GM20431 (cell line): ENCODE measurements at regions not wholly inside any gene's neighbourhood (a gene's known extent, or its start where the extent isn't known, plus 50 kb on each side); places are given as distances from the start of the nearest gene placed in this dataset.
"Not testable (repeated sequence)": the region's sequence is repeated elsewhere in the genome, so short reads cannot be mapped to it uniquely, and the experiment has no call there.

ENCODE experiments used
- in situ Hi-C: fragments of 300-500 bp; cut with MseI, MboI; formaldehyde crosslinking; loops from one replicate; pipeline ENCODE4 v1.15.0; 2020; ENCODE audit warnings: low sequenced_read_pairs; ENCODE audit not compliant: unreplicated experiment

- in situ Hi-C loops, result loop anchor here (25.0 kb wide), 1 partner anchor 376 kb away; no protein-coding TSS in a partner anchor
These were observed 241.6 kb downstream of the CDK5RAP2 start for GRCh38 chr9:120338340-120338739.

DNA sequence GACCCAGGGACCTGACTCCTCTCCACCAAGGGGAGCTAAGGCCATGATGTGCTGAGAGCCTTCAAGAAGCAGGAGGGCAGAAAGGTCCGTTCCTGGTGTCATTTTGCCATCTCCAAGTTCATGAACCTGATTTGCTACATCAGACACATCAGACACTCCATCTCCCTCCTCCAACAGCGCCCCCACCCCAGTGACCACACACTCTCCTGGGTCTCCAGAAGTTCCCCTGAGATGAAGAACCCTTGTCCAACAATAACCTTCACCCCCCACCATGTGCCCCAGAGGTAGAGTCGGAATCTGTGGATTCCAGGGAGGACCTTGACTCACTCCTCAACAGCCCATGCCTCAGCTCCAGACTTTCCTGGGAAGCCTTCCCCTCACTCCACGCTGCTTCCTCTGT is 242.8 kb downstream of the CDK5RAP2 start:
- in situ Hi-C loops, result loop anchor here (25.0 kb wide), 1 partner anchor 375 kb away; no protein-coding TSS in a partner anchor

DNA sequence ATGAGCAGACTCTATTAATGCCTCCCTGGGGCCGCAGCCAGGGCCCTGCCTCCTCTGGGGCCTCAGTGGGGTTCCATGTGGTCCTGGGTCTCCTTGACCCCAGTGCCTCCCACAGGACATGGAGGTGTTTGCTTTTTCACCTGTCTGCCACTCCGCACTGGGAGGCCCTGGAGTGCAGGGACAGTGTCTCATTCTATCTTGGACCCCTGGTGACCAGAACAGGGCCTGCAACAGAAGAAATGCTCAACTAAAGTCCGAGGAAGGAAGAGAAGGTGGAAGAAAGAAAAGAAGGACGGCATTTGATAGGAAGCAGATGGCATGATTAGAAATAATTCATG is 243.2 kb downstream of the CDK5RAP2 start:
- in situ Hi-C loops, result loop anchor here (25.0 kb wide), 1 partner anchor 374 kb away; no protein-coding TSS in a partner anchor

DNA sequence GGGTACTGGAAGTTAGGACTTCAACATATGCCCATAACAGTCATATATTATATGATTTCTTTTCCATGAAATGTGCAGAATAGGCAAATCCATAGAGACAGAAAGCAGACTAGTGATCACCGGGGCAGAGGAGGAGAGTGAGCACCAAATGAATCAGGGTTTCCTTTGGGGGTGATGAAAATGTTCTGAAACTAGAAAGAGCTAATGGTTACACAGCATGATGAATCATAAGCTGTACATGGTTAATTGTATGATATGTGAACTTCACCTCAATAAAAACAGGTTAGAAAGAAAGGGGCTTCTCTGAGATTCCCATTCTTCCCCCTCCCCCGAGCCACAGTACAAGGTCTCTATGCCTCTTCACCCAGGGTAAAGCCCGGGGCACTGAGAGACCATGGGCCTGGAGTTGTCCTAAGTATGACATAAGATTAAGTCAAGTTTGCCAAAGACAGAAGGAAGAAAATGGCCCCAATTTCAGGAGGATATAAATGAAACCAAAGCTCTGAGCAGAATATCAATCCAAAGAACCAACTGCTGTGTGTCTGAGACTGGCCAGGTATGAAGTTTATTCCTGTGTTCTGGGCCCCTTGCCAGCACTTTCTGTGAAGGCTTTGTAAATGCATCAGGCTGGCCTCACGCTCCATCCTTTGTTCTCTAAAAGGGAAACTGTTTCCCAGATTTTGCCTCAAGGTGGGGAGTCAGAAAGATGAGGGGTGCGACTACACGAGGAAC is 243.8 kb downstream of the CDK5RAP2 start:
- in situ Hi-C loops, result loop anchor here (25.0 kb wide), 1 partner anchor 374 kb away; no protein-coding TSS in a partner anchor

DNA sequence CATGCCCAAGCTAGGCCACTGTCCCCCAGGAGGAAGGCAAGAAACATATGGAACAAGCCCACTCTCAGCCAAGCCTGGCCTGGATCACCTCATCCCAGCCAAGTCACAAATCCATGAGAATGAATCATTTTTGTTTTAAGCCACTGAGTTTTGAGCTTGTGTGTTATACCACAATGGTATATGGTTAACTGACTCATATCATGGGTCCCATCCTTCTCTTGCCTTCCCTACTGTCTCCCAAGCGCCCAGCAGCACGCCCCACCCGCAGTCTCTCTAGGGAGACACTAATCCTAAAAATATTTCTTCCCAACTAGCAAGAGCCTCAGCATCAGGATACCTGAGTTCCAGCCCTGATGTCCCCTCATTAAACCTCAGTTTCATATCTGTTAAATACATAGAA is 248.1 kb downstream of the CDK5RAP2 start:
- in situ Hi-C loops, result loop anchor here (25.0 kb wide), 1 partner anchor 370 kb away; no protein-coding TSS in a partner anchor

GRCh38 chr9:120330031-120330430 is 249.9 kb downstream of the CDK5RAP2 start:
- in situ Hi-C loops, result loop anchor here (25.0 kb wide), 1 partner anchor 368 kb away; no protein-coding TSS in a partner anchor

DNA sequence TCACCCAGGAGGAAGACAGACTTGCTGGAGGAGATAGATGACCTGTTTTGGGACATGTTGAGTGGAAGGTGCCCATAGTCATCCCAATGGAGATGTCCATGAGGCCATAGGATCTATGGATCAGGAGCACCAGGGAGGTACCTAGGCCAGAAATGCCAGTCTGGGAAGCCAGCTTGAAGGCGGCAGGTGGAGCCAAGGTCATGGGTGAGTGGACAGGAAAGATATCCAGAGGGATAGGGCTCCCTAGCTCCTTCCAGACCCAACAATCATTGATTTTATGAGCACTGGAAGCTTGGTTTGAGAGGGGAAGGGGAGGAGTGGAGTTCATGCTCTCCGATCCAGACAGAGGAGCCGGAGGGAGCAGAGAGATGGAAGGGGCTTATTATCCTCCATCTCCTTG is 252.6 kb downstream of the CDK5RAP2 start:
- in situ Hi-C loops, result loop anchor here (25.0 kb wide), 1 partner anchor 365 kb away; no protein-coding TSS in a partner anchor

- in situ Hi-C loops, result loop anchor here (25.0 kb wide), 1 partner anchor 364 kb away; no protein-coding TSS in a partner anchor
These were observed 253.8 kb downstream of the CDK5RAP2 start for GRCh38 chr9:120326049-120326693.

GRCh38 chr9:120324996-120325642 is 254.8 kb downstream of the CDK5RAP2 start:
- in situ Hi-C loops, result loop anchor here (25.0 kb wide), 1 partner anchor 363 kb away; no protein-coding TSS in a partner anchor

DNA sequence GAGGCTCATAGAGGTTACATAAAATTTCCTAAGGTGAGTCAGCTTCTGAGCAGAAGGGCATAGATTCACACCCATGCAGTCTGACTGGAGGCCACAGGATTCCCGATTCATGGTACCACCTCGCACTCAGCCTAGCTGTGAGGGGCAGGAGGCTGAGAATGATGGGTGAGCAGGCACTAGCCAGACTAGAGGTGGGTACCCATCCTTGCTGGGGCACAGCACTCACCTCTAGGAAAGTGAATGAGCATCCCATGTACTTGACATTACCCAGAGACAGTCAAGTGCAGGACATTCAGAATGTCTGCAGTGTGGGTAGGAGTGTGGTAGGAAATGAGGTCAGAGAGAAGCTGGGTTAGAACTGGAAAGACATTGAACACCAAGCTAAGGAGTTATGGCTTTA is 255.5 kb downstream of the CDK5RAP2 start:
- in situ Hi-C loops, result no loop called here

GRCh38 chr9:120323125-120323524 is 256.8 kb downstream of the CDK5RAP2 start:
- in situ Hi-C loops, result no loop called here

- in situ Hi-C loops, result no loop called here
These were observed 260.5 kb downstream of the CDK5RAP2 start for GRCh38 chr9:120319452-120319851.

DNA sequence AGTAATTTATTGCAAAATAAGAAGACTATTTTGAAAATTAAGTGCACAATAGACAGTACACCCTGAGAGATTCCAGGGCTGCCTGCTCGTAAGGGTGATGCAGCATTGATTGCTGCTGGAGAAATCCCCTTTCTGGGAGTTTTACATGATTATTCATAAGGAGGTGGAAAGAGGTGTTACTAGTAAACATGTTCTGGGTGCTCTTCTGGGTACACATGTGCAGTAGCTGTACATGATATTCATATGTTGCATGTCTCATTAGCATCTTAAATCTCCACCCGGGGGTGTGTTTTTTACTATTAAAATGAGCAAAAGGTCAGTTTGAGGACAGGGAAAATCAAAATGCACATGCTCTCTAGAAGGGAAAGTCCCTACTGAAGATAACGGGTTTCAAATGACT is 264.8 kb downstream of the CDK5RAP2 start:
- in situ Hi-C loops, result no loop called here

GRCh38 chr9:120312031-120312430 is 267.9 kb downstream of the CDK5RAP2 start:
- in situ Hi-C loops, result no loop called here

DNA sequence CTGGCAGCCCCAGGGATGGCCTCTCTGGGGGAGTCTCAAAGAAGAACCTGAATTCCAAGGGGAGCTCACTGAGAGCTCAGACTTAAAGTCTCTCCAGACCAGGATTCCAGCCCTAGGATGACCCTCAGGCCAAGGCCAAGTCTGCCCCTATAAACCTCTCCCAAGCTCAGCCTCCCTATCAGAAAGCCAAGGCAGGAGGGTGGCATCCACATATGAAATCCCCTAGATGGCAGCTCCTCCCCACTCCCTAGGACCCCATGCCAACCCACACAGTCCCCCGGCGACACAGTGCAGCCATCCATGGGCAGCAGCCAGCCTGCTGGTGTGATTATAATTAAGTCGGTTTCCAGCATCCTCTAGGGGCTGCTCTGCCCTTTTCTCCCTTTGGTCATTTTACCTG is 269.9 kb downstream of the CDK5RAP2 start:
- in situ Hi-C loops, result no loop called here

DNA sequence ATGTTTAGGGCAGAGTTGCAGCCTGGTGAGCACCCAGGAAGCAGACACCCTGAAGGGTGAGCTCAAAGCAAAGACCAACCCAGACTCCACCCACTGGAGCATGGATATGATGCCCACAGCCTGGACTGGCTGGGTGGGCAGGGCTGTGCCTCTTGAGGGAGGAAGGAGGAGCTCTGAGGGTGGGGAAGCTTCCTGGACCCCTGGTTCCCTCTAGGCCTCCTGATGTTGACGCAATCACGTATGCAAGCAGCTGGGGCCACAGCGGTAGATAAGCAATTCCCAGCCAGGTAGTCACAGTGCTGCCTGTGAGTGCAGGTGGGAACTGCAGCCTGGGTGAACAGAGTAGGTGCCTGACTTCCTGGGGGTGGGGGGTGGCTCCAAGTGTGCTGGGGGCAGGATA is 271.5 kb downstream of the CDK5RAP2 start:
- in situ Hi-C loops, result no loop called here

- in situ Hi-C loops, result no loop called here
These were observed 272.4 kb downstream of the CDK5RAP2 start for GRCh38 chr9:120307599-120307998.

GRCh38 chr9:120306561-120306960 is 273.4 kb downstream of the CDK5RAP2 start:
- in situ Hi-C loops, result no loop called here

- in situ Hi-C loops, result no loop called here
These were observed 273.9 kb downstream of the CDK5RAP2 start for GRCh38 chr9:120306088-120306487.

- in situ Hi-C loops, result not testable (repeated sequence)
These were observed 275.1 kb downstream of the CDK5RAP2 start for GRCh38 chr9:120304896-120305295.

- in situ Hi-C loops, result no loop called here
These were observed 276.4 kb downstream of the CDK5RAP2 start for GRCh38 chr9:120303519-120303918.
